Large intestine (tissue), 3 donors: ENCODE measurements at regions not wholly inside any gene's neighbourhood (a gene's known extent, or its start where the extent isn't known, plus 50 kb on each side); places are given as distances from the start of the nearest gene placed in this dataset.
"Not testable (repeated sequence)": the region's sequence is repeated elsewhere in the genome, so short reads cannot be mapped to it uniquely, and the experiment has no call there.

ENCODE experiments used
- DNase-seq, 2 donors: peaks; one replicate each; pipeline versions ENCODE4 v3.0.0 to v3.0.0-alpha.2; 2013
- H3K27ac ChIP-seq: one replicate; pipeline ENCODE4 v1.5.1; 2013; ENCODE audit warnings: low read length
- H3K27me3 ChIP-seq: 2 replicates; pipeline ENCODE4 v1.6.1; 2013; ENCODE audit warnings: low read length; ENCODE audit not compliant: control insufficient read depth, insufficient read depth
- H3K36me3 ChIP-seq: 2 replicates; pipeline ENCODE4 v1.6.1; 2013; ENCODE audit warnings: low read length; ENCODE audit not compliant: control insufficient read depth, insufficient read depth
- H3K4me1 ChIP-seq: one replicate; pipeline ENCODE4 v1.6.1; 2013; ENCODE audit warnings: low read length; ENCODE audit not compliant: control insufficient read depth, insufficient read depth
- H3K4me3 ChIP-seq: one replicate; pipeline ENCODE4 v1.5.1; 2013; ENCODE audit warnings: low read length
- H3K9me3 ChIP-seq: one replicate; pipeline ENCODE4 v1.6.1; 2013; ENCODE audit warnings: mild to moderate bottlenecking, low read depth, low read length, moderate library complexity; ENCODE audit not compliant: control insufficient read depth
- WGBS: methylation state at CpG from one replicate; pipeline ENCODE4 v1.1.5; 2013; ENCODE audit warnings: low lambda C conversion rate; ENCODE audit not compliant: insufficient coverage; 5-methylcytosine and 5-hydroxymethylcytosine counted together

DNA sequence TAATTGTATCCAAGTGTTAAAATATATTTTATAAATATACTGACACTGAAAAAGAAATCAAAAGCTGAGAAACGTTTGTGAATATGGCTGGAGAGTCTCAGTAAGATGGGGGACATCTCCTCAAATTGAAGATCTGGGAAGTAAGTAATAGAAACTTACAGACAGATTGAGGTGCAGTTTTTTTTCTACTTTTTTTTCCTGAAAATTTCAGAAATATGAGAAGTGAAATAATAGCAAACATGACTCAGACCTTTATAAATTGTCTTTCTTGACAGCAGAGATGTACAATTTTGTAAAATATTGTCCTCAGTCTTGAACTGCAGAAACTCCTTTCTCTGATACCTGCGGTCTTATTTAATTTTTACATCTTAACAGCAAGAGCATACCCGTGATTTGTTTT is 347.1 kb downstream of the UTRN start:
- Histone ChIP-seq H3K9me3 (no peaks in the 10 kb centered on the region), H3K27me3 (no peaks in the 10 kb centered on the region), H3K27ac (no peak overlapping the region), H3K36me3 (no peaks in the 10 kb centered on the region), H3K4me3 (no peak overlapping the region), H3K4me1 (no peaks in the 10 kb centered on the region)
- WGBS, result 72% methylated on average over 2 of the region's 3 CpGs
- no peak for DNase-seq

DNA sequence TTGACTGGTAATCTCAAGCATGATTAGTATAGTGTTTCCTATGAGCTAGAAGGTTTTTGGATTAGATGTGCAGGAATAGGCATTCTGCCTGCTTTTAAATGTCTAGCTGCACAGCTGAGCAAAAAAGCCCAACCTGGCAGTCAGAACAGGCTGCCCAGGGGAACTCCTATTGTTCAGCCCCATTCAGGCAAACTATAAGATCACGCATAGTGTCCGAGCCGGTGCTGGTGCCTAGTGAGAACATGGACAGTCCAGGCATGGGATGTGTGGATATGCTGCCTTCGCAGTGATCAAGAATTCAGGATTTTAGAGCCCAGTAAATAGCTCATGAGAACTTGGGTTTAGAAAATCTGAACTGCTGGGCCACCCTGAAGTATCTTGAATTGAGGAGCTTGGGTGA is 348.8 kb downstream of the UTRN start:
- no peak overlapping the region for H3K4me3 ChIP-seq
- H3K4me1 ChIP-seq, result no peaks in the 10 kb centered on the region
- H3K9me3 ChIP-seq, result no peaks in the 10 kb centered on the region
- no peak overlapping the region for H3K27ac ChIP-seq
- no peaks in the 10 kb centered on the region for H3K27me3 ChIP-seq
- no CpG with 5 or more reads among the region's 4 CpGs for WGBS
- DNase-seq, result no peak
- no peaks in the 10 kb centered on the region for H3K36me3 ChIP-seq

DNA sequence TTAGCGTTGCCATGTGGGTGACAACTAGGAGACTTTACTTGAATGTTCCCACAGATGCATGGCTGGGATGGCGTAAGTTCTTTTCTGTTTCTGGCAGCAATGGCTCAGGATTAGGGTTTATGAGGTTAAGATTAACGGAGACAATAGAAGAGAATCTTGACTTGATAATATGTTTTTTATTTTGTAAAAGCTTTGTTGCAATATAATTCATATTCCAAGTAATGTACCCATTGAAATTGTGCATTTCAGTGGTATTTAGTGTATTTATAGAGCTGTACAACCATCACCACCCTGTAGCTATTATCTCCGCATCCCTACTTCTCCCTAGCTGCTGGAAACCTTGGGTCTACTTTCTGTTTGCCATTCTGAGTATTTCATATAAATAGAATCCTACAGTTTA is 349.2 kb downstream of the UTRN start:
- Histone ChIP-seq H3K36me3 (no peaks in the 10 kb centered on the region), H3K4me1 (no peaks in the 10 kb centered on the region), H3K27ac (no peak overlapping the region), H3K4me3 (no peak overlapping the region), H3K27me3 (no peaks in the 10 kb centered on the region), H3K9me3 (no peaks in the 10 kb centered on the region)
- 100% methylated on average over 2 of the region's 4 CpGs for WGBS
- DNase-seq, result no peak

DNA sequence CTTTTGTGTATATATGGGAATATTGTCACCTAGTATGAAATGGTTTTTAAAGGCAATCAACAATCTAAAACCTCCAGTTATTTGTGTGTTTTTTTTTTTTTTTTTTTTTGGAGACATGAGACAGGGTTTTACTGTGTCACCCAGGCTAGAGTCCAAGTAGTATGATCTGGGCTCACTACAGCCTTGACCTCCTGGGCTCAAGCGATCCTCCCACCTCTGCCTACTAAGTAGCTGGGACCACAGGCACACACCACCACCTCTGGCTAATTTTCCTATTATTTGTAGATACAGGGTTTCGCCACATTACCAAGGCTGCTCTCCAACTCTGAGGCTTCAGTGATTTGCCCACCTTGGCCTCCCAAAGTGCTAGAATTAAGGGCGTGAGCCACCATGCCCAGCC is 349.9 kb downstream of the UTRN start:
- Histone ChIP-seq H3K27me3 (no peaks in the 10 kb centered on the region), H3K4me1 (no peaks in the 10 kb centered on the region), H3K4me3 (no peak overlapping the region), H3K9me3 (no peaks in the 10 kb centered on the region), H3K36me3 (no peaks in the 10 kb centered on the region), H3K27ac (no peak overlapping the region)
- DNase-seq, result no peak
- WGBS, result no CpG with 5 or more reads among the region's 3 CpGs

DNA sequence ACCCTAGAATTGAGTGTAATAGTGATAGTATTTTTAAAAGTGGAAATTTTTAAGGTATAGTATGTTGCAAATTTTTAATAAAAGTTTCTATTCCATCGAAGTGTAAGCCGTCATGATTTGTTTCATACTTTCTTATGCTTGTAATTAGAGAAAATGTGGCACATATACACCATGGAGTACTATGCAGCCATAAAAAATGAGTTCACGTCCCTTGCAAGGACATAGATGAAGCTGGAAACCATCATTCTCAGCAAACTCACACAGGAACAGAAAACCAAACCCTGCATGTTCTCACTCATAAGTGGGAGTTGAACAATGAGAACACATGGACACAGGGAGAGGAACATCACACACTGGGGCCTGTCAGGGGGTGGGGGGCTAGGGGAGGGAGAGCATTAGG is 350.9 kb downstream of the UTRN start:
- H3K36me3 ChIP-seq, H3K27me3 ChIP-seq, H3K4me3 ChIP-seq, H3K9me3 ChIP-seq, DNase-seq, H3K4me1 ChIP-seq, H3K27ac ChIP-seq: not testable (repeated sequence)
- WGBS, result no CpG with 5 or more reads among the region's 3 CpGs

DNA sequence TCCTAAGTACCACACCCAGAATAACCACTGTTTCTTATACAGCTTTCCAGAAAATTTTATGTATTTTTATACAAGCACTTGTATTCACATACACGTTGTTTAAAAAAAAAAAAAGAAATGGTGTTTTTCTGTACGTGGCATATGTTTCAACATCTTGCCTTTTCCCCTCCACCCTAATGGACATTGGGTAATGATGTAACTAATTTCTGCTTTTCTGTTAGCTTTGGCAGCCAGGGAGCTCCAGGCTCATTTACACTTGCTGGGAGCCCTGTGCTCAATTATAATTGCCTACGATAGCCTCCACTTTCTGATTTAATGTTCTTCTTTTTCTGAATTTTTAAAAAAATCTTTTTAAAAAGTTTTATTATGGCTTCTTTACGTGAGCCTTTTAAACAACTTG is 352.4 kb downstream of the UTRN start:
- Histone ChIP-seq H3K4me3 (no peak overlapping the region), H3K4me1 (no peaks in the 10 kb centered on the region), H3K36me3 (no peaks in the 10 kb centered on the region), H3K27me3 (no peaks in the 10 kb centered on the region), H3K27ac (no peak overlapping the region), H3K9me3 (no peaks in the 10 kb centered on the region)
- DNase-seq, result no peak
- WGBS, result 96% methylated on average over 3 of the region's 4 CpGs

DNA sequence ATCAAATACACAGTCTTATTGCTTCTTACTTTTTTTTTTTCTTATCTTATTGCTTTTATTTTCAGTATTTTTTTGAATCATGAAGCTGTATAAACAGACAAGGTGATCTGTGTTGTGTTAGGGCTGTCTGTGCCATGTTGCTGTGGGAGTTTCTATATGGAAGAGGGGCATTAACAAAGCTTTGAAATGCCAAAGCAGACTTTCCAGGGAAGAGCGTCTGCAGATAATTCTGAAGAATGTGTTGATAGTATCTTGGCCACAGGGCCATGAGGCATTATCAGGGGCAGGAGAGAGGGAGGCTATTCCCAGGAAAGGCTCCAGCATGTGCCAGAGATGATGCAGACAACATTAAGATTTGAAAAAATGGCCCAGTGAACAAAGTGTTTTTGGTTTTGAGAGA is 354.5 kb downstream of the UTRN start:
- Histone ChIP-seq H3K4me1 (no peaks in the 10 kb centered on the region), H3K36me3 (no peaks in the 10 kb centered on the region)
- no CpG with 5 or more reads among the region's 1 CpG for WGBS

DNA sequence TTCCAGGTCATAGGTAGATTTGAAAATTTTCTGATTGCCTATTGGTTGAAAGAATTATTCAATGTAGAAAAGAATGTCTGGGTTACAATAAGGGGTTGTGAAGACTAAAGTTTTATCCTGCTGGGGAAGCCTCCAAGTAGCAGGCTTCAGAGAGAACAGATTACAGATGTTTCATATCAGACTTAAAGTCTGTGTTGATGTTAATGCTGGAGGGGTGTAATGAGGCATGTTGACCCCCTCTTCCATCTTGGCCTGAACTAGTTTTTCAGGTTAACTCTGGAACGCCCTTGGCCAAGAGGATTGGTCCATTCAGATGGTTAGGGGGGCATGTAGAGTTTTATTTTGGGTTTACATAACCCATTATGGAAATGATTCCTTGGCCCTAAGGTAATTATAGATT is 356.2 kb downstream of the UTRN start:
- WGBS, result no CpG with 5 or more reads among the region's 1 CpG
- no peak for DNase-seq
- Histone ChIP-seq H3K9me3 (no peaks in the 10 kb centered on the region), H3K4me1 (no peaks in the 10 kb centered on the region), H3K4me3 (no peak overlapping the region), H3K27me3 (no peaks in the 10 kb centered on the region), H3K27ac (no peak overlapping the region), H3K36me3 (no peaks in the 10 kb centered on the region)

More for the DNA sequence above, 354.5 kb downstream of the UTRN start:
- Histone ChIP-seq H3K9me3 (no peaks in the 10 kb centered on the region), H3K4me3 (no peak overlapping the region), H3K27me3 (no peaks in the 10 kb centered on the region), H3K27ac (no peak overlapping the region)
- no peak for DNase-seq

DNA sequence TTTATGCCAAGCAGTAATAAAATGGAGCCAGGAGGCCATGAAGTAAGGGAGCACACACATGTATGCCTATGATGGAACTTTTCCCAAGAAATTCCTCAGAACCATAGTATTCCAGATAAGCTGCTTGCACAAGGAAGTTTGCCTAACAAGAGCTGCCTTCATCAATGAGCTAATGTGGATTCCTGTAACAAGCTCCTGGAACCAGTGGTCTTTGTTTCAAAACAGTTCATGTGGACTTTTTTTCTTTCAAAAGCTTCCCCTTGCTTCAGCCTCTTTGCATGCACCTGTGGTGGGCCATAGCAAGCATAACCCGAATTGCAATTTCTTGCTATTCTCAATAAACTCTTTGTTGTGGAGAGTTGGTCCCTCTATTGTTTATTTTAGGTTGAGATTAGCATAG is 359.6 kb downstream of the UTRN start:
- no peak overlapping the region for H3K27ac ChIP-seq
- DNase-seq, result no peak
- no peaks in the 10 kb centered on the region for H3K27me3 ChIP-seq
- WGBS, result no CpG with 5 or more reads among the region's 1 CpG
- peaks cover 9% of the 10 kb centered on the region for H3K4me1 ChIP-seq
- no peaks in the 10 kb centered on the region for H3K36me3 ChIP-seq
- H3K9me3 ChIP-seq, result no peaks in the 10 kb centered on the region
- no peak overlapping the region for H3K4me3 ChIP-seq

DNA sequence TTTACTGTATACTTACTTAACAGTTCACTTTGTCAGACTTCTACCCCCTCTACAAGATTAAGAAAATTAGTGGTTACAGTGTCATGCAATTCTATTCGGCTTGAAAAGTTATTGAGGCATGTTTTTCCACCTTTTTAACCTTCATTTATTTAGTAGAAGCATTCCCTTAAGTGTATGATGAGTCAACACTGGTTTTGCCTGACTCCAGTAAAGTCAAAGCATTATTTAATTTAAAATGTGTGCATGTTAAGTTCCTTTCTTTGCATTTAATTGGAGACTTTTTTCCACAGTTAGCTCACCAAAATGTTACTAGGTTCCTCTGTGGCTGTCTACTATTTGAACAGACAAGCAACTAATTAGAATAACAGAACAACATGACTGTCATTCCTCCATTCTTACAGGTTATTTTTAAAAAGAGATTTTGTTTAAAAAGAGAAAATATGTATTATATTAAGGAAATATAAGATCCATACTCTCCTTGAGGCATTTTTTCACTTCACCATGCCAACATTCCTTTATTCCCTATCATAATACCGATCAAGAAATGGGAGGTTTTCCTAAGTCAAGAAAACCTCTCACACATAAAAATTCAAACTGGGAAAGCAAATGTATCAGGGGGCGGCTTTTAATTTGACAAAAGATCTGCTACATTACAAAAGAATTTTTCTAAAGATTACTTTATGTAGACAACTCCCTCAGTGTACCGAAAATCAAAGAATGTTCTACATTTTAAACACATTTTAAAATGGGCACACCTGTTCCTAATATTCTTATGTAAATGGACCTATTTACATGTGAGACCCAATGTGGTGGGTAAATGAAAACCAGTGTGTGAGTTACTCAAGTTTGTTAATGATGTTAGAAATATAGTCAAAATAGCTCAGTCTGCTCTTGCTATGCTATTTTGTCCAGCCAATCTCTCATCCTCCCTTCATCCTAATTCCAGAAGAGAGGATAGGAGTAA is 361.2 kb downstream of the UTRN start:
- Histone ChIP-seq H3K27ac (no peak overlapping the region), H3K9me3 (no peaks in the 10 kb centered on the region), H3K36me3 (no peaks in the 10 kb centered on the region), H3K4me1 (peaks cover 9% of the 10 kb centered on the region), H3K4me3 (no peak overlapping the region), H3K27me3 (no peaks in the 10 kb centered on the region)
- DNase-seq, result no peak
- WGBS, result 100% methylated on average over 1 of the region's 4 CpGs

DNA sequence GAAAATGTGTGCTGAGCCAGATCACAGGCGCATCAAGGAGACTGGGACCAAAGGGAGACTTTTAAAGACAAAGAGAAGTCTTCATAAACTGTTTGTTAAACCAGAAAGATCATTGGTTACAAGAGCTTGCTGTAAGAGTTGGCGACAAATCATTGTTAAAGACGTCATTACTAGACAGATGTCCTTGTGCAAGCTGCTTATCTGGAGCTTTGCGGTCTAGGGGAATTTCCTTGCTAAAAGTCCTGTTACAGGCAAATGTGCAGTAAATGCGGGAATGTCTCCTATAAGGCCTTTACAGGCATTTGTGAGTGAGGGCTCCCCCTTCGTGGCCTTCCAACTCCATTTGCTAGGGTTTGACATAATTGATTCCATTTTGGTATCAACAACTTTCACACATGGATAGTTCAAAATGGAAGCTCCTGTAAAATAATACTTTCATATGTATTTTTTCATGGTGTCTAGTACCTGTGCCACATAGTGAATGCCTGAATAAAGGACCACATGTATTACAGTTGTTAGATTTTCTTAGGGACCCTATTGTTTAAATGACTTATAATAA is 362.4 kb downstream of the UTRN start:
- H3K4me1 ChIP-seq, result peaks cover 15% of the 10 kb centered on the region
- no peak for DNase-seq
- no peak overlapping the region for H3K27ac ChIP-seq
- no peaks in the 10 kb centered on the region for H3K9me3 ChIP-seq
- H3K27me3 ChIP-seq, result no peaks in the 10 kb centered on the region
- no peak overlapping the region for H3K4me3 ChIP-seq
- no peaks in the 10 kb centered on the region for H3K36me3 ChIP-seq
- 80% methylated on average over 1 of the region's 6 CpGs for WGBS
